H1 (cell line): ENCODE measurements at regions not wholly inside any gene's neighbourhood (a gene's known extent, or its start where the extent isn't known, plus 50 kb on each side); places are given as distances from the start of the nearest gene placed in this dataset.

ENCODE experiments used
- CTCF ChIA-PET: fragments of 300-600 bp; sonication (Branson Sonifier 250); formaldehyde crosslinking; loops from one replicate; lab custom pipeline; 2021; ENCODE audit not compliant: partially characterized antibody; lab: Charles Lee
- POLR2A ChIA-PET: fragments of 300-600 bp; sonication (Branson Sonifier 250); formaldehyde crosslinking; loops from one replicate; lab custom pipeline; 2021; ENCODE audit warnings: inconsistent platforms; ENCODE audit not compliant: partially characterized antibody; lab: Charles Lee
- DNase-seq, 2 experiments: peaks; one replicate each; pipeline versions ENCODE4 v3.0.0 to v3.0.0-alpha.2; 2010 to 2022; ENCODE audit warnings: low spot score in 2 of 2, low read depth in 1 of 2, mixed read lengths in 1 of 2
- FAIRE-seq: peaks from 2 replicates; lab custom pipeline; 2011; peaks lifted over from hg19 to GRCh38; lab: Jason Lieb, UNC
- H2AFZ ChIP-seq: 2 replicates; pipeline ENCODE4 v1.8.1; 2012; ENCODE audit warnings: low read length, inconsistent platforms
- H2AK5ac ChIP-seq: 2 replicates; pipeline ENCODE4 v1.6.1; 2013; ENCODE audit warnings: low read depth, low read length
- H2BK120ac ChIP-seq: replicated peaks from 2 replicates; pipeline ENCODE3; 2013; ENCODE audit warnings: low read depth, low read length, inconsistent platforms
- H2BK12ac ChIP-seq: 2 replicates; pipeline ENCODE4 v1.6.1; 2013; ENCODE audit warnings: low read depth, low read length
- H2BK15ac ChIP-seq: 2 replicates; pipeline ENCODE4 v1.6.1; 2013; ENCODE audit warnings: low read length
- H2BK20ac ChIP-seq: 2 replicates; pipeline ENCODE4 v1.6.1; 2013; ENCODE audit warnings: low read length
- H2BK5ac ChIP-seq: 2 replicates; pipeline ENCODE4 v1.6.1; 2013; ENCODE audit warnings: low read depth, low read length
- H3K14ac ChIP-seq: 2 replicates; pipeline ENCODE4 v1.6.1; 2013; ENCODE audit warnings: inconsistent platforms; ENCODE audit not compliant: insufficient read length
- H3K18ac ChIP-seq: 2 replicates; pipeline ENCODE4 v1.6.1; 2013; ENCODE audit warnings: low read length; ENCODE audit errors: extremely low read depth
- H3K23ac ChIP-seq: 2 replicates; pipeline ENCODE4 v1.6.1; 2013; ENCODE audit warnings: inconsistent platforms; ENCODE audit not compliant: insufficient read length
- H3K23me2 ChIP-seq: 2 replicates; pipeline ENCODE4 v1.6.1; 2013; ENCODE audit warnings: low read depth, low read length
- H3K27ac ChIP-seq: 2 replicates; pipeline ENCODE4 v1.6.1; 2011; ENCODE audit warnings: low read depth, low read length, inconsistent platforms
- H3K27me3 ChIP-seq, 4 experiments: replicated peaks in 1 of 4; 1 replicate in 1 of 4; 2 replicates in 3 of 4; pipeline versions ENCODE4 v1.6.1 to v1.8.1; 2011 to 2013; ENCODE audit warnings: low read length in 3 of 4, mild to moderate bottlenecking in 3 of 4, inconsistent platforms in 2 of 4, mixed read lengths in 2 of 4, moderate library complexity in 1 of 4; ENCODE audit not compliant: control insufficient read depth in 3 of 4, insufficient read depth in 3 of 4; ENCODE audit errors: extremely low read depth in 1 of 4
- H3K36me3 ChIP-seq, 4 experiments: 2 replicates each; pipeline versions ENCODE4 v1.6.1 to v1.8.1; 2011 to 2013; ENCODE audit warnings: mild to moderate bottlenecking in 4 of 4, low read length in 3 of 4, moderate library complexity in 2 of 4, control low read depth in 1 of 4, inconsistent platforms in 1 of 4; ENCODE audit not compliant: insufficient read depth in 4 of 4, control insufficient read depth in 2 of 4
- H3K4ac ChIP-seq: replicated peaks from 2 replicates; pipeline ENCODE3; 2013; ENCODE audit warnings: low read length, low read depth, mixed read lengths, inconsistent platforms; ENCODE audit not compliant: insufficient read length
- H3K4me1 ChIP-seq, 4 experiments: replicated peaks in 1 of 4; 1 replicate in 1 of 4; 2 replicates in 3 of 4; pipeline versions ENCODE4 v1.6.1 to v1.8.1; 2011 to 2013; ENCODE audit warnings: low read length in 3 of 4, inconsistent platforms in 2 of 4, mixed read lengths in 1 of 4; ENCODE audit not compliant: insufficient read depth in 4 of 4, control insufficient read depth in 3 of 4
- H3K4me2 ChIP-seq, 2 experiments: 2 replicates each; pipeline versions ENCODE4 v1.6.1 to v1.8.1; 2011 to 2013; ENCODE audit warnings: low read depth in 2 of 2, low read length in 2 of 2, control low read depth in 1 of 2, inconsistent platforms in 1 of 2, mild to moderate bottlenecking in 1 of 2; ENCODE audit not compliant: insufficient read depth in 1 of 2
- H3K4me3 ChIP-seq, 4 experiments: fragments of 200-600, 300-600 bp in 1 of 4; sonication (generic), shearing (Covaris generic), sonication (Bioruptor Twin) in 1 of 4; 2 replicates each; pipeline versions ENCODE4 v1.5.1 to v1.8.1; 2011 to 2016; ENCODE audit warnings: low read length in 4 of 4, low read depth in 3 of 4, control low read depth in 2 of 4, inconsistent platforms in 2 of 4, mild to moderate bottlenecking in 2 of 4, mixed read lengths in 1 of 4, moderate library complexity in 1 of 4; ENCODE audit not compliant: insufficient read depth in 2 of 4; ENCODE audit errors: extremely low read depth in 1 of 4
- H3K56ac ChIP-seq: replicated peaks from 2 replicates; pipeline ENCODE3; 2013; ENCODE audit warnings: low read depth, mild to moderate bottlenecking, mixed read lengths, low read length, inconsistent platforms; ENCODE audit not compliant: insufficient read length
- H3K79me1 ChIP-seq: 2 replicates; pipeline ENCODE4 v1.6.1; 2013; ENCODE audit warnings: low read depth, low read length, control low read depth
- H3K79me2 ChIP-seq, 2 experiments: 2 replicates each; pipeline versions ENCODE4 v1.6.1 to v1.8.1; 2012 to 2013; ENCODE audit warnings: low read length in 2 of 2, mild to moderate bottlenecking in 2 of 2, inconsistent platforms in 1 of 2; ENCODE audit not compliant: insufficient read depth in 2 of 2, control insufficient read depth in 1 of 2
- H3K9ac ChIP-seq, 4 experiments: replicated peaks in 1 of 4; 1 replicate in 1 of 4; 2 replicates in 3 of 4; pipeline versions ENCODE4 v1.6.1 to v1.8.1; 2011 to 2013; ENCODE audit warnings: low read depth in 3 of 4, low read length in 3 of 4, control low read depth in 2 of 4, mild to moderate bottlenecking in 2 of 4, moderate library complexity in 2 of 4, inconsistent platforms in 1 of 4; ENCODE audit errors: extremely low read depth in 1 of 4
- H3K9me3 ChIP-seq, 2 experiments: 2 replicates each; pipeline versions ENCODE4 v1.6.1 to v1.8.1; 2012 to 2013; ENCODE audit warnings: mild to moderate bottlenecking in 2 of 2, moderate library complexity in 2 of 2, control low read depth in 1 of 2, inconsistent platforms in 1 of 2, low read depth in 1 of 2, low read length in 1 of 2, mixed read lengths in 1 of 2; ENCODE audit not compliant: insufficient read depth in 2 of 2
- H4K20me1 ChIP-seq, 2 experiments: replicated peaks in 1 of 2; 2 replicates each; pipeline versions ENCODE3 to v1.8.1; 2011 to 2013; ENCODE audit warnings: inconsistent platforms in 2 of 2, low read length in 2 of 2, mild to moderate bottlenecking in 1 of 2; ENCODE audit not compliant: insufficient read depth in 2 of 2, control insufficient read depth in 1 of 2
- H4K5ac ChIP-seq: 2 replicates; pipeline ENCODE4 v1.6.1; 2013; ENCODE audit warnings: low read length, low read depth, mixed read lengths, inconsistent platforms; ENCODE audit not compliant: insufficient read length
- H4K8ac ChIP-seq: 2 replicates; pipeline ENCODE4 v1.8.0; 2013; ENCODE audit warnings: mild to moderate bottlenecking, moderate library complexity, low read length, inconsistent platforms; ENCODE audit not compliant: insufficient read depth; ENCODE audit errors: extremely low read depth
- H4K91ac ChIP-seq: replicated peaks from 2 replicates; pipeline ENCODE3; 2013; ENCODE audit warnings: low read length, mixed read lengths, inconsistent platforms; ENCODE audit not compliant: insufficient read length
- CBX5 ChIP-seq: fragments of 300-800, 300-1000 bp; sonication (generic); IDR thresholded peaks from 2 replicates; pipeline ENCODE4 v1.7.1; 2016; ENCODE audit warnings: antibody characterized with exemption, low read length, low read depth
- EGR1 ChIP-seq: IDR thresholded peaks from 2 replicates; pipeline ENCODE4 v1.6.1; 2011; ENCODE audit warnings: low read depth, low read length, borderline replicate concordance
- GTF2F1 ChIP-seq: IDR thresholded peaks from 2 replicates; pipeline ENCODE4 v1.6.1; 2012; ENCODE audit warnings: low read depth, low read length, improper control_type of control experiment, borderline replicate concordance
- NANOG ChIP-seq: IDR thresholded peaks from 2 replicates; pipeline ENCODE4 v1.6.1; 2011; ENCODE audit warnings: low read length, low read depth, mild to moderate bottlenecking, inconsistent platforms; ENCODE audit not compliant: insufficient read depth, poor library complexity, severe bottlenecking
- RBBP5 ChIP-seq: IDR thresholded peaks from 2 replicates; pipeline ENCODE4 v1.7.1; 2012; ENCODE audit warnings: low read depth, mild to moderate bottlenecking, inconsistent platforms, low read length, moderate library complexity, borderline replicate concordance
- SIX5 ChIP-seq: IDR thresholded peaks from 2 replicates; pipeline ENCODE4 v1.6.1; 2011; ENCODE audit warnings: mild to moderate bottlenecking, low read depth, low read length
- SP4 ChIP-seq: IDR thresholded peaks from 2 replicates; pipeline ENCODE4 v1.6.1; 2012; ENCODE audit warnings: low read length, inconsistent platforms
- TAF7 ChIP-seq: optimal IDR thresholded peaks from 2 replicates; pipeline ENCODE3; 2011; ENCODE audit warnings: low read depth, mild to moderate bottlenecking, inconsistent platforms, low read length, moderate library complexity, borderline replicate concordance
- TEAD4 ChIP-seq: IDR thresholded peaks from 2 replicates; pipeline ENCODE4 v1.6.1; 2012; ENCODE audit warnings: low read depth, low read length, inconsistent platforms, mixed read lengths
- WGBS, 2 experiments: shearing (Covaris generic) in 1 of 2; methylation state at CpG; one replicate each; pipeline versions ENCODE4 v1.1.6 to v1.1.7; 2013 to 2015; ENCODE audit warnings: low lambda C conversion rate in 2 of 2, mixed read lengths in 2 of 2, inconsistent platforms in 1 of 2, low coverage in 1 of 2, missing lambda C conversion rate in 1 of 2; ENCODE audit not compliant: insufficient replicate concordance in 2 of 2, insufficient coverage in 1 of 2, insufficient read length in 1 of 2; ENCODE audit errors: extremely low coverage in 1 of 2, missing lambda C conversion rate in 1 of 2; 5-methylcytosine and 5-hydroxymethylcytosine counted together
- TF ChIP-seq, protein P1 (sequence below): IDR thresholded peaks from 2 replicates; pipeline ENCODE4 v1.6.1; 2011; ENCODE audit warnings: low read depth, mild to moderate bottlenecking, low read length; ENCODE audit not compliant: insufficient read depth

DNA sequence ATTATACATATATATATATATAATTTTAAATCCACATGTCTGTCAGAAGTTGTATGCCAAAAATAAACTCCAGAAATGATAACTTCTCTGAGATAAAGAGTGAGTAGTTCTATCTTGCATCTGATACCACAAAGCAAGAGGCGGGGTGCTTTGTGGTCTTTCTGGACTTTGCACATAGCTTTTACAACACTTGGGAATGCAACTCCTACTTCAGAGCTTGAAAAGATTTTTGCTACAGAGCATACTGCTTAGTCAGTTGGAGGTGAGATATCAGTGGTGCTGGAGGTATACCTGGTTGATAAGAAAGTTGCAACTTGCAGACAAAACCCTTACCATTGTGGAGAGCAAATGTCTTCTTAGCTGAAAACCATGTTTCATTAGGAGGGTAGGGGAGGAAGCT, 1384.5 kb upstream of the NUDT12 start:
- no peak overlapping the region for H2BK120ac ChIP-seq
- H3K27ac ChIP-seq = no peak overlapping the region
- no peak overlapping the region for H2BK20ac ChIP-seq
- no peaks in the 10 kb centered on the region for H3K9me3 ChIP-seq
- no peaks in the 10 kb centered on the region; a peak in 1 of 7 replicates for H3K27me3 ChIP-seq
- FAIRE-seq (no peak), DNase-seq (no peak)
- 89% methylated on average over 1 of the region's 1 CpG; no CpG with 5 or more reads in 1 of the 2 experiments for WGBS, 2 experiments
- ChIA-PET POLR2A (no interaction called here), CTCF (no interaction called here)
- no peaks in the 10 kb centered on the region for H3K36me3 ChIP-seq
- H3K14ac ChIP-seq = no peak overlapping the region
- H4K20me1 ChIP-seq = no peaks in the 10 kb centered on the region
- H4K8ac ChIP-seq = no peak overlapping the region
- no peak overlapping the region for H4K5ac ChIP-seq
- no peak overlapping the region for H3K56ac ChIP-seq
- no peak overlapping the region for H3K23ac ChIP-seq
- no peak overlapping the region for H4K91ac ChIP-seq
- no peak overlapping the region for H2AK5ac ChIP-seq
- H3K4me3 ChIP-seq = no peak overlapping the region
- H3K9ac ChIP-seq = no peak overlapping the region
- H2BK5ac ChIP-seq = no peak overlapping the region
- no peak overlapping the region for H2AFZ ChIP-seq
- no peaks in the 10 kb centered on the region for H3K79me1 ChIP-seq
- no peak overlapping the region for H2BK15ac ChIP-seq
- H3K4me2 ChIP-seq = no peak overlapping the region
- no peaks in the 10 kb centered on the region for H3K23me2 ChIP-seq
- no peaks in the 10 kb centered on the region for H3K4me1 ChIP-seq
- no peak overlapping the region for H2BK12ac ChIP-seq
- no peak overlapping the region for H3K4ac ChIP-seq
- no peak overlapping the region for H3K18ac ChIP-seq
- H3K79me2 ChIP-seq = no peaks in the 10 kb centered on the region
- TF ChIP-seq CBX5 = no peak
- no peak for TF ChIP-seq RBBP5
- no peak for TF ChIP-seq SP4
- TF ChIP-seq EGR1 = no peak
- no peak for TF ChIP-seq TAF7
- TF ChIP-seq GTF2F1 = no peak
- no peak for TF ChIP-seq SIX5
- TF ChIP-seq TEAD4 = no peak
- TF ChIP-seq NANOG = no peak
- TF ChIP-seq, protein P1, sequence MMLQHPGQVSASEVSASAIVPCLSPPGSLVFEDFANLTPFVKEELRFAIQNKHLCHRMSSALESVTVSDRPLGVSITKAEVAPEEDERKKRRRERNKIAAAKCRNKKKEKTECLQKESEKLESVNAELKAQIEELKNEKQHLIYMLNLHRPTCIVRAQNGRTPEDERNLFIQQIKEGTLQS = no peak
